ENCODE measurements at regions not wholly inside any gene's neighbourhood (a gene's known extent, or its start where the extent isn't known, plus 50 kb on each side); places are given as distances from the start of the nearest gene placed in this dataset.

DNA sequence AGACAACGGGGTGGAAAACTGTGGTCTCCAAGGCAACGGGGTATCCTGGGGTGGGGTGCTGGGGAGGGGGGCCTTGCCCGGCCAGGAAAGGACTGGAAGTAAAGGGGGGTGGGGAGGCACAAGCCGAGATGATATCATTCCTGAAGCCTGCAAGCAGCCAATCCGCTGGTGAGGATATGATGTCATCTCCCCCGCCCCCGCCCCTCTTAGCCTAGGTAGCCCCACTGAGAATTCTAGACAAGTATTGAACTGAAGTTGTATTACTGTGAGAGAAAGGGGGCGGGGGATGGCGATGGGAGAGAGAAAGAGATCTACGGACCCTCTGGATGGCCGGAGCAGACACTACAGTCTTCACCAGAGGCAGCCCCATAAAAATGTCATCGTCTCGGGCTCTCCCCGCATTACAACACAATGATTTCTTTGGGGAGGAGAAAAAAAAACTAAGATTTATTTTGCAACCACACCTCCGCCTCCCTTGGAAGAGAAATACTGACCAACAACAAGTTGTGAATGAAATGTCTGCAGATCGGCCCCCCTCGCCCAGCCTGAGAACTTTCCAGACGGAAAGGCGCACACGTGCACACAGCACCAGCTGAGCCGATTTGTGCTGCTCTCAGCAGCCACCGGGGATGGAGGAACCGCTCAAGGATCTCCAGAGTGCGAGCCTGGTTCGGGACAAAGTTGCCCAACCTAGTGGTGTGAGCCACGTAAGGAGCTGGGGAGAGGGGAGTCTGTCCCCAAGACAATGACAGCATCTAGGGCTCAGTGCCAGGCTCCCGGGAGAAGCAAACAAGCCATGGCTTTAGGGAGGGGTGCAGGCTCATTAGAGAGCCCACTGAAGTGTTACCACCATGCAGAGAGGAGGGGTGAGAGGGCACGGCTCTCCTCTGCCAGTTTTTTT, 222.1 kb downstream of the SOX9 start:
- no peak for DNase-seq (ENCODE audit: low spot score)

DNA sequence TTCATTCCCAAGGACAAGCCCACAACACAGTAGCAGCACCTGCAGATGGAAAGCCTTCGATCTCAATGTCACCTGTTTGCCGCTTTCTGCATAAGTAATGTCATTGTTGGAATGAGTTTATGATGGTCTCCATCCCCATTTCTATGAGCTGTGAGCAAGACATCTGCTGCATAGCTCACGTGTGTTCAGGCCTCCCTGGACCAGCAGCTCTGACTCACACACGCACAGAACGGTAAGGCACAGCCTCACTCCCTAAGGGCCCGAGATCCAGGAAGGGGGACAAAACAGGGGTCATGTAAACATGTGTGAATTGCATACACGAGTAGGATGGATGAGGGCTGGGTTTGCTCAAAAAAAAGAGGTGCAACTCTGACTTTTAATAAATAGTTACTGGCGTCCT, 223.1 kb downstream of the SOX9 start:
- DNase-seq (ENCODE audit: low spot score) = no peak

DNA sequence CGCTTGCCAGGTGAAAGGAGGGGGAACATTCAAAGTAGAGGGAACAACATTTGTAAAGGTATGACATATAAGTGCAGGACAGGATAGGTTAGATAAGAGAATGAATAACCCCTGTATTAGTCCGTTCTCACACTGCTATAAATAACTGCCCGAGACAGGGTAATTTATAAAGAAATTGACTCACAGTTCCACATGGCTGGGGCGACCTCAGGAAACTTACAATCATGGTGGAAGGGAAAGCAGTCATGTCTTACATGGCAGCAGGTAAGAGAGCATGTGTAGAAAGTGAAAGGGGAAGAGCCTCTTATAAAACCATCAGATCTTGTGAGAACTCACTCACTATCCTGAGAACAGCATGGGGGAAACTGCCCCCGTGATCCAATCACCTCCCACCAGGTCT, 223.8 kb downstream of the SOX9 start:
- no peak for DNase-seq (ENCODE audit: low spot score)

DNA sequence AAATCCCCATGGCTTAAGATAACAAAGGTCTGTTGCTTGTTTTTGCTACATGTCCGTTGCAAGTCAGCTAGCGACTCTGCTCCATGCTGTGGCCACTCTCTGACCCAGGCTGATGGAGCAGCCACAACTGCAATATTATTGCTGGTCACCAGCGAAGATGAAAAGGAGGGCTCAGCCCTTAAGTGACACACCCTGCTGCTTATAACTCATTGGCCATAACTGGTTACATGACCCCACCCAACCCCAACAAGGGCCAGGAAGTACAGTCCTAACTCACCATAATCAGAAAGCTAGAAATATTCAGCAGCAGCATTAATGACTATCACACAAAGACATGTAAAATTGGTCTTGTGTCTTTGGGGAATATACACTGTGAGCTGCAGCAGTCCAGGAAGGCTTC, 224.3 kb downstream of the SOX9 start:
- no peak for DNase-seq (ENCODE audit: low spot score)

DNA sequence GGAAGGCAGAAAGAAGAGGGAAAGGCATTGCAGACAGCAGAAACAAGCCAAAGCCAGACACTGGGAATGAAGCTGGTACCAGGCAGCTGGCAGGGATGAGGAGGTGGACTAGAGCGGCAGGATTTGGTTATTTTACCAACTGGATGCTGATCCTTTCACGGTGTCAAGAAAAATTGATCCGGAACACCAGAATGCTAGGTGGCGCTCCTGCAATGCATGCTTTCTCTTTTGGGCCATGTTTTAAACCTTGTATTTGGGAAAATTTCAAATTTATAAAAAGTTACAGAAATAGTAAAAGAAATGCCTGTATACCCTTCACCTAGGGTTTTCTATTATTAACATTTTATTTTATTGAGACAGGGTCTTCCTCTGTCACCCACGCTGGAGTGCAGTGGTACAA, 224.7 kb downstream of the SOX9 start:
- DNase-seq (ENCODE audit: low spot score) = no peak

DNA sequence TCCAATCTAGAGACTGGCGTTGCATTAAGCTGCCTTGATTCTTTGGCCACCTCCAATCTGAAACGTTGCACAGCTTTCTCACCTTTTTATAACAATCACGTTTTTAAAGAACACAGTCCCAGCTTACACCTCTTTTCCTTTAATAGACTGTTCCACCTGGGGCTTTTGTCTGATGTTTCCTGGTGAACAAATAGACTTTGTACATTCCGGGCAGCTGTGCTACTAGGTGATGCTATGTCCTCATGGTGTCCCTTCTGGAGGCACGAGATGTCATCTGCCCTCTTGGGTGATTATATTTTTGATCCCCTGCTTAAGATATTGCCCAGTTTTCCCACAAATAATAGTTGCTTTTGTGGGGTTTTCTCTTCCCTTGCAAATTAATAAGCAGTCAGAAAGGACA, 225.5 kb downstream of the SOX9 start:
- DNase-seq (ENCODE audit: low spot score) = no peak

DNA sequence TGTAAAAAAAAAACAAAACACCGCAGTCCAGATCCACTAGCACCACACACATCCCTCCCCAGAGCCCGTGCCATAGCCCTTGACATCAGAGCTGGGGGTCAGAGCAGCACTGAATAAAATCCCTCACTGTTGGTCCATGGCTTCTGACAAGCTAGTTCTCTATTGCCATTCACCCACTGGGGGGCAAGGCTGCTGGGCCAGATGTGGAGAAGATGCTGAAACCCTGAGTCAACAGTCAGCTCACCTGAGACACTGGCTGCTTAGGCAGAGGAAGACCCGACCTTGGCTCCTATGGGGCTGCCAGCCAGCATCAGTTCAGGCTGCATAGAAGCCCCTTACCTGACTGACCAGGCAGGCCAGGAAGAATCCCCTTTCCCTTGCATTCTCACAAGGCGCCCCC, 228.2 kb downstream of the SOX9 start:
- no peak for DNase-seq (ENCODE audit: low spot score)

DNA sequence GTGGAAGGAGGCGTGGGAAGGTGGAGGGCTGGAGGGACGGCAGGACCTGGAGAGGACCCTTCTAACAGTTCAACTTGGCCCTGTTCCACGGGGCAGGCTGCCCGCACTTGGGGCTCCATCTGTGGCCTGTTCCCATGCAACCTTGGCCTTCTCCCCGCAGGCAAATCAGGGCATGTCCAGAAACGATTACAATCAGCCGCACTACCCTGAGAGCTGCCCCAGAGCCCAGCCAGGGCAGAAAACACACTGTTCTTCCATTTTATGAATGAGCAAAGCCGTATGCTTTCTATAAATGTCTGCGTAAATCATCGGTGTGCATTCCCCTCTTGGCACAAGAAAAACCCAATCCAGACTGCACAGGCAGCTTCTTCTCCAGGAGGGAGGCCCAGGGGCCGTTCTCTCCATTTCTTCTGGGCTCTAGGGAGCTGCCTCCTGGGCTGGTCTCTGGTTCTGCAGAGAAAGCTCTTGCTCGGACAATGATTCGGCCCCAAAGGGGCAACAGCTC, 228.7 kb downstream of the SOX9 start:
- DNase-seq (ENCODE audit: low spot score) = no peak

DNA sequence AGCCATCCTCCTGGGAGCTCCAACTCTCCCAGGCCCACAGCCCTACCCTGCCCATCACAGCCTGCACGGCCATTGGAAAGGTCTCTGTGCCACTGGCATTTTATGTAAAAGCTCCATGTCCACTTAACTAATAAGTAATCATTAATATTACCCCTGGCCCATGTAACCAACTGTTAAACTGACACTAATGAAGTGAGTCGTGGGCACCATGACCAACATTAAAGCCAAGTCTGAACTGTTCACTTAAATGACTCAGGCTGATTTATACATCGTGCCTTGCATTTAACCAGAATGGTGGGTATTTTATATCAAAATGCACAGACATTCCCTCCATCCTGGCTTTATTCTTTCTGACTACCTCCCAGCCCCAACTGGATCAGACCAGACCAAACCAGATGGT, 229.3 kb downstream of the SOX9 start:
- no peak for DNase-seq (ENCODE audit: low spot score)

DNA sequence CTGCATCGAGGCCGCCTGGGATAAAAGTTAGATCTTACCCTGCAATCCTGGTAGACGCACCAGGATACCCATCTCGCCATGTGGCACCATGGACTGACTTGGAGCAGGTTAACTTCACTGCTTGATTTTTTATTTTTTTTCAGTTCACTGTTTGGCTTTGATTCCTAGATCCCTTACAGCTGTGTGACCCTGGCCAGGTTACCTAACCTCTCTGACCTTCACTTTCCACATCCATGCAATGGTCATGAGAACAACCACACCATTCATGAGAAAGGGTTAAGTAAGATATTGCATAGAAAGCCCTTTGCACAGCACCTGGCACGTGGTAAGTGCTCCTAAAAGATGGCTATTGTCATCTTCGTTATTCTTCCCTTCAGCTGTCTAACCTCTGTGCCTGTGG, 230.5 kb downstream of the SOX9 start:
- DNase-seq (ENCODE audit: low spot score) = no peak

DNA sequence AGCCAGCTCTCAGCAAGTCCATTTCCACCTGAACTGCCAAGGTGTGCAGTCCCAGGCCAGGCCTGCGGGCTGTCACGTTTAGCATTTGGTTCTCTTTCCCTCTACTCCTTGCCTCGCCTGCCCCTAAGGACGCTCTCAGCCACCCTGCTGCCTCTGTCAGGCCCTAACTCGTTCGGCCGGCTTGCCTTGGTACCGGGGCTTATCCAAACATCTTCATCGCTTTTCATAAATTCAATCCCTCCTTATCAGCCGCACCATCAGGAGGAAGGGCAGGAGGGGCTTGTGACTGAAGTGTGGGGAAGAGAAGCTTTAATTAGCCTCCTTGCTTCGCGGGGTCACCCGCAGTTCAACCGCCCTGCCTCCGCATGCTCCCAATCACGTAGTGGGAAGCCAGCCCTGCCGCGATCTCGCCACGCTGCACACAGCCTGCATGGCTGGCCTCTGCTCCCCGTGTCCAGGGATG, 231.1 kb downstream of the SOX9 start:
- DNase-seq (ENCODE audit: low spot score) = no peak

DNA sequence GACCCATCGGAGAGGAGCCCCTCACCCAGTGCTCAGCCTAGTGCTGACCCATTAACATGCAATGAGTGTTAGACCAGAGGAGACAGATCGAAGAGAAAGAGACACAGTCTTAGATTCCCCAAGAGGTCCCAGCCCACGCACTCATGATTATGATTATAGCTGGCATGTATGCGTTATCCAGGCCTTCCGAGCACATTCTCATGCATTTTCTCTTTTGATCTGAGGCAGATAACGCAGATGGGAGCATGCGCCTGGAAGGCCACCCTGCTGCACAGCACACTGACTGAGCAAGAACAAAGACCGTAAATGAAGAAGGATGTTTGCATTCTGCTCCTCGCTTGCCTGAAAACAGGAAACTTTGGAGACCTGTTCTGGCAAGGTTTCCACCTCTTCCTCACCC, 232.7 kb downstream of the SOX9 start:
- no peak for DNase-seq (ENCODE audit: low spot score)

DNA sequence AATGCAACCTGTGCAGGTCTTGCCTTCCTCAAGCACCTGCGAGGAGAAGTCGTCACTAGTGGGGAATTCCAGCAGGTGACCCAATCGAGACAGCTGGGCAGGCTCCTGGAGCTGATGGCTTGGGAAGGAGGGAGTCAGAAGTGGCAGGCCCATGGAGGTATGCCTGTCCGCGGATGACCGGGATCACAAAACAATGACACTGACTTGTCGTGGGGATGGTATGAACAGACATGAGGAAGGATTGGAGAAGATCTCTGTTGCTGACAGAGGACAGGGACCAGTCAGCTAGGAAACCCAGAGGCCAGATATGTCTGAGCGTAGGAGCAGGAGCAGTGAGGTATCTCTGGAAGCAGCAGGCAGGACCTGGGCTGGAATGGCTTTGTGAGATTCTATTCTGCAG, 233.3 kb downstream of the SOX9 start:
- no peak for DNase-seq (ENCODE audit: low spot score)

DNA sequence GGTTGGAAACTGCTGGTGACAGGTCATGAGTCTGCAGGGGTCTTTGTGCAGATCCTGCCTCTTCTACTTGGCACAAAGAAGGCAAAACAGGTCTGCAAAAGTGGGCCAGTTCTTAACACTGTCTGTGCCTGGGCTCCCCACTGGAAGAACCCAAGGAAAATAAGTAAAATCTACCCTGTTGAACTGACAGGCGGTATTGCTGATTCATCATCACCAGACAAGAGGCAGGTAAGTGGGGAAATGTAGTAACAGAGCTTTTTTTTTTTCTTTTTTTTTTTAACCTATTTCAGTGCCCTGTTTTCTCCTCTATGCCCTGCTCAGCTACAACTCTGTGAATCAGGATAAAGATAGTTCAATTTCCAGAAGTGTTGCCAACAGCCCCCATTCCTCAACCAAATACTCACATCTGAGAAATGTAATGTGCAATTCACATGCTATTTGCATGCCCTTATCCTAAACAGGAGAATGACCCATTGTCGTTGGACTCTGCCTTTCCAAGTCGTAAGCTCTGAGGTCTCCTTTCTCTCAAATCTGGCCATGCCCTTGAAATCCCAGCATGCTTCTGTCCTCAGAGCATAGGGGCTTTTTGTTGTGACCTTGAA, 237.0 kb downstream of the SOX9 start:
- no peak for DNase-seq (ENCODE audit: low spot score)

DNA sequence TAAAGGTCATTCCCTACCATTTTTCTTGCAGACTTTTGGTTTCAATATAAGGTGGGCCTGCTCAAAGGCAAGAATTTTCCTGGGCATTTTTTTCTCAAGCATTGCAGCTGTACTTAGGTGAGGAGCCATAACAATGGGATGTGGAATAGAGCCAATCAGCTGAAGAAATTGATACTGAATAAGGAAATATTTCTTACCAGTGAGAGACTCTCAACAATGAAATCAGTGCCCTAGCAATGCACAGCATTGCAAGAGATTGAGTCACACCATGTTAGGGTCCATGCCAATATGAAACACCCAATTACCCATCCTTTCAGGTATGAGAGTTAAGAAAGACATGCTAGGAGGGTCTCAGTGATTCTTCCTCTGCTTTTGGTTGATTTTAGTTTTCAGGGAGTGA, 237.6 kb downstream of the SOX9 start:
- peak; percentile 18 for DNase-seq (ENCODE audit: low spot score)

DNA sequence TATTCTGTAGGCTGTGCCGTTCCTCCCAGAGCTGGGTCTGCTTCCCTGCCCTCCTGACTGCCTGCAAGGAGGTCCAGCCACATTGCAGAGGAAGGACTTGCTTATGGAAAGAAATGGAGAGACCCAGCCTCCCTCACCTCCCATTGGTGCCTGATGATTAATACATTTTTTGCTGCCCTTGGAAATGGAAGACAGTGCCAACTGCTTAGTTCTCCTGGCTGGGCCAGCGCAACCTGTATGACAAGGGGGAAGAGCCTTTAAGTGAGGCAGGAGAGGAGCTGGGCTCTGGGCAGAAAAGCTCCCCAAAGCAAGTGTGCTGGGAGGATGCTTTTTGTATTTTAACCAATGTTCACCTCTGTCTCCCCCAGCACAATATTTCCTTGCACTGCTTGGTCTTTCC, 238.5 kb downstream of the SOX9 start:
- no peak for DNase-seq (ENCODE audit: low spot score)

DNA sequence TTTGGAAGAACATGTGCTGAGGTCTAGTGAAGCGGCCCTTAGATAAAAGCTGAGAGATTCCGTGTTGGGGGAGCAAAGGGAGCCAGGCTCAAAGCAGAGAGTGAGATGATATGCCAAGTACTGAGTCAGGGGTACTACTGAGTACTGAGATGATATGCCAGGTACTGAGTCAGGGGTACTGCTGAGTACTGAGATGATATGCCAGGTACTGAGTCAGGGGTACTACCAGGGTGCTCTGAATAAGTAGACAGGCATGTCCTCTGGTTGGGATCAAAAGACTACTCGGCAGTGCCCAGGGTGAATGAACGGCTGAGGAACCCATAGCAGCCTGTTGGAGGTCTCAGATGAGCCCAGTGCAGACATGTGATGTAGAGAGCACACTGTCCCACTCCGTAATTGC, 239.0 kb downstream of the SOX9 start:
- DNase-seq (ENCODE audit: low spot score) = no peak

DNA sequence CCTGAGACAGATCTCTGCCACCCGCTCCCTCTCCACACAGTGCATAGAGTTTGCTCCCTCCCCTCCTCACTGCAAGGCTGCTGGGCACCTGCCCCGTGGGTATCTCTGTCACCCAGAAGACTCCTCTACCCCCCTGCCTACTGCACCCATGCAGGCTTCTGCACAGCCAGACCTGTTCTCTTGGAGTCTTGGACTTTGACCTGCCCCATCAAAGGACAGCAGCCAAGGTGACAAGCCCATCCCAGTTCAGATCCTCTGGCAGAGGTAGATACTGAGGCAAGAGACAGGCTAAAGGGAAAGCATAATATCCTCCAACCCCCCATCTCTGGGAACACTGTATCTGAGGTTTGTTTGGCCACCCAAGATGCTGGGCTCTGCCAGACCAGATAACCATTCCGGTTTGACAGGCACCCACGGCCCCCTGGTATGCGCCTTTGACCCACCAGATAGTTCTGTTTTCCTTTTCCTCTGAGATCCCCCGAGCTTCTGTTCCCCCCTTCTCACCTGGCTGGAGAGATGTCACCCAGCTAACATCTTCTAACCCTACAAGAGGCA, 239.6 kb downstream of the SOX9 start:
- peak; percentile 27 for DNase-seq (ENCODE audit: low spot score)

DNA sequence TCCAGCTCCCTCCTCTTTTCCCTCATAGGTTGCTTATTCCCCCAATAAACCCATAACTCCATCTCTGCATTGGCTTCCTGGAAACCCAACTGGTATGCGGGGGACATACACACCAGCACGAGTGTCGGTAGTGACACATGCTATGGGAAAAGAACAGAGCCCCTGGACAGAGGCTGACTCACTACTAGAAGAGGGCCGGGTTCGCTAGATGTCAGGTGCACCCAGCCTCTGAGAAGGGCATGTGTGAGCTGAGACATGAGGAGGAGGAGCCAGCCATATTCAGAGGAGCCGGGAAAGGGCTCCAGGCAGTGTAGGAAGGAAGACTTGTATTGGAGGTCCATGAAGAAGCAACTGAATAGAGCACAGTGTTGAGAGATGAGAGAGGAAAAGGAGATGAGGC, 241.1 kb downstream of the SOX9 start:
- DNase-seq (ENCODE audit: low spot score) = no peak

DNA sequence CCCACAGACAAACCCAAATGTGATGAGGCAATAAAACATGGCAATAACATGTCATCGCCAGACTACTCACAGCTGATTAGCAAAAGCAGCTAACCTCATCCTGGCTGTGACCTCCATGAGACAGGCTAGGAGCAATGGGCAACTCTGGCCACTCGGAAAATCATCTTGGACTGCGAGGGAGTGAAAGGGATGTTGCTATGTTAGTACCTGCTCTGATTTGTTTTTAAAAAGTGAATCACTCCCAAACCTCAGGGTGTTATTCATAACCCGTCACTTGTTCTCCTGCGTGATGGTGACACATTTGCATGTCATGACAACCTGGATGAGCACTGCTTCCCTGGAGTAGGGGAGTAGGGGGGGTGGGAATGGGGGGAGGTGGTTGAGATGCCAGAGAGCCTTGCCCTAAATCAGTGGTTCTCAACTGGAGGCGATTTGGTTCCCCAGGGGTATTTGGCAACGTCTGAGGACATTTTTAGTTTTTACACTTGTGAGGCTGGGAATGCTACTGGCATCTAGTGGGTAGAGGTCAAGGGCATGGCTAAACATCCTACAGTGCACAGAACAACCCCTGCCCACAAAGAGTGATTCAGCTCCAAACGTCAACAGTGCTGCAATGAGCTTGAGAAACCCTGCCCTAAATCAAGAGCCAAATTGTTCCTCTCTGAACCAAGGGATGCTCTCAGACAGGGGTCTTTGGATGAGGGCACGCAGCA, 241.7 kb downstream of the SOX9 start:
- no peak for DNase-seq (ENCODE audit: low spot score)

DNA sequence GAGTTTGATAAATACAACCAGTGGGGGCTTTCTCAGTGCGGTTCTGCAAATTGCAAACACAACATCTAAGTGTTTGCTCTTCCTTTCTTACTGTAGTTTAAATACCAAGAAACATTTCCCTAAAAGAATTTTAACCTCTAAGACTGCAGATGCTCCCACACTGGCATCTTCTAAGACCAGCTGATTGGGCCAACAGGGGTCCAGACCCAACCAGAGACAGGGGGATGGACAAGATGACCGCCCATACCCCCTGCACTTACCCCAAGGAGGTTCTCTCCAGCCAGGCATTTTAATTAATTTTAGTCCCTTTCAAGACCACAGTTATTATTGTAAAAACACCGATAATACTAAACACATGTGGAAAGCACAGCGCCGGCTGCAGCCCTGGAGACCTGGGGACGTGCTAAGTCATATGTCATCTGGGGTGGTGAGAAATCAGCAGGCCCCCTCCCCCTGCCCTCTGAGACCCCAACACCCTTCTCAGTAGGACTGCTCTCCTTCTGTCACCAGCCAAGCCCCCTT, 242.3 kb downstream of the SOX9 start:
- no peak for DNase-seq (ENCODE audit: low spot score)

DNA sequence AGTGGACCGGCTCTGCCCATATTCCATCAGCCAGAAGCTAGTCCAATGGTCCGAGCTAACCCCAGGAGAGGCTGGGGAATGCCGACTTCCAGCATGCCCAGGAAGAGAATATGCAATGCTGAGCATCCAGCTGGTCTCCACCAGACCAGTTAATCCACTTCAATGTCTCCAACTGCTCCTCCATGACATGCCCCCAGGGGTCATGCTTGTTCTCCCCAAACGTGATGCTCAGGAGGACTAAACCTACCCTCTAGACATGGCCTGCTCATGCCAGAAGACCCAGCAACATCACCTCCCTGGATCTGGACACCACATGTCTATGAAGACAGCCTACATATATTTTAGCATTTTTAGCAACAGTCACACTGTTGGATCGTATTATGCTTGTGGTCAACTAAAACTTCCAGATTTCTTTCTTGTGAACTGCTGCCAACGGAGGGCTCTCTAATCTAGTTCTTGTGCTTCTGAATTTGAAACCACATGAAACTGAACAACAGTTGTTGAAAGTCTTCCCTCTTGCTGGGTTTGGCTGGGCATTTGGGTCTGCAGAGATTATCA, 245.1 kb downstream of the SOX9 start:
- DNase-seq (ENCODE audit: low spot score) = no peak

All from LoVo (cell line).